H9 (cell line): ENCODE measurements at regions not wholly inside any gene's neighbourhood (a gene's known extent, or its start where the extent isn't known, plus 50 kb on each side); places are given as distances from the start of the nearest gene placed in this dataset.
A peak's percentile ranks its signal among the peaks of the same experiment; 100 is the strongest.

Experiments
- DNase-seq: peaks from one replicate; pipeline ENCODE4 v3.0.0-alpha.2; 2017
- H2AFZ ChIP-seq: one replicate; pipeline ENCODE4 v1.6.1; 2013; ENCODE audit warnings: mild to moderate bottlenecking, low read length, control low read depth, moderate library complexity
- H2AK5ac ChIP-seq: 2 replicates; pipeline ENCODE4 v1.6.1; 2013; ENCODE audit warnings: low read length, control low read depth, mixed read lengths; ENCODE audit not compliant: insufficient read length
- H2BK120ac ChIP-seq: one replicate; pipeline ENCODE4 v1.6.1; 2013; ENCODE audit warnings: low read depth, mild to moderate bottlenecking, low read length, control low read depth, inconsistent platforms; ENCODE audit not compliant: poor library complexity, severe bottlenecking
- H2BK12ac ChIP-seq: 2 replicates; pipeline ENCODE4 v1.6.1; 2013; ENCODE audit warnings: low read length, control low read depth, mixed read lengths, low read depth; ENCODE audit not compliant: insufficient read length
- H2BK15ac ChIP-seq: 2 replicates; pipeline ENCODE4 v1.6.1; 2013; ENCODE audit warnings: low read depth, low read length, control low read depth
- H2BK20ac ChIP-seq: one replicate; pipeline ENCODE4 v1.6.1; 2013; ENCODE audit warnings: low read depth, mild to moderate bottlenecking, low read length, control low read depth, inconsistent platforms; ENCODE audit not compliant: poor library complexity, severe bottlenecking
- H2BK5ac ChIP-seq: 2 replicates; pipeline ENCODE4 v1.6.1; 2013; ENCODE audit warnings: low read length, control low read depth, mixed read lengths; ENCODE audit not compliant: insufficient read length
- H3K14ac ChIP-seq: 2 replicates; pipeline ENCODE4 v1.6.1; 2013; ENCODE audit warnings: low read length, control low read depth; ENCODE audit not compliant: insufficient read depth
- H3K18ac ChIP-seq: 2 replicates; pipeline ENCODE4 v1.6.1; 2013; ENCODE audit warnings: low read depth, mild to moderate bottlenecking, mixed read lengths, low read length, control low read depth; ENCODE audit not compliant: insufficient read length
- H3K23ac ChIP-seq: 2 replicates; pipeline ENCODE4 v1.6.1; 2013; ENCODE audit warnings: low read length, control low read depth, mixed read lengths, low read depth; ENCODE audit not compliant: insufficient read length
- H3K23me2 ChIP-seq: 2 replicates; pipeline ENCODE4 v1.6.1; 2013; ENCODE audit warnings: low read depth, mild to moderate bottlenecking, mixed read lengths, low read length, control low read depth; ENCODE audit not compliant: insufficient read length, poor library complexity, severe bottlenecking
- H3K27ac ChIP-seq: 2 replicates; pipeline ENCODE4 v1.5.1; 2013; ENCODE audit warnings: low read length, control low read depth, mixed read lengths, low read depth; ENCODE audit not compliant: insufficient read length
- H3K27me3 ChIP-seq: 2 replicates; pipeline ENCODE4 v1.6.1; 2013; ENCODE audit warnings: low read length, control low read depth, inconsistent platforms; ENCODE audit not compliant: insufficient read depth
- H3K4ac ChIP-seq: 2 replicates; pipeline ENCODE4 v1.6.1; 2013; ENCODE audit warnings: low read depth, mild to moderate bottlenecking, control low read depth, inconsistent platforms, low read length, moderate library complexity
- H3K4me1 ChIP-seq: 2 replicates; pipeline ENCODE4 v1.6.1; 2013; ENCODE audit warnings: low read length, control low read depth, inconsistent platforms; ENCODE audit not compliant: insufficient read depth
- H3K4me2 ChIP-seq: 2 replicates; pipeline ENCODE4 v1.6.1; 2013; ENCODE audit warnings: low read length, control low read depth, mixed read lengths; ENCODE audit not compliant: insufficient read length, insufficient read depth
- H3K56ac ChIP-seq: 2 replicates; pipeline ENCODE4 v1.6.1; 2013; ENCODE audit warnings: low read depth, mild to moderate bottlenecking, mixed read lengths, low read length, control low read depth; ENCODE audit not compliant: insufficient read length
- H3K79me1 ChIP-seq: 2 replicates; pipeline ENCODE4 v1.6.1; 2013; ENCODE audit warnings: low read depth, mild to moderate bottlenecking, moderate library complexity, low read length, control low read depth, inconsistent platforms; ENCODE audit not compliant: insufficient read depth, poor library complexity, severe bottlenecking
- H3K79me2 ChIP-seq: 2 replicates; pipeline ENCODE4 v1.6.1; 2013; ENCODE audit warnings: low read length, control low read depth, inconsistent platforms; ENCODE audit not compliant: insufficient read depth
- H3K9ac ChIP-seq: 2 replicates; pipeline ENCODE4 v1.6.1; 2013; ENCODE audit warnings: low read length, control low read depth, mixed read lengths; ENCODE audit not compliant: insufficient read length; ENCODE audit errors: extremely low read depth
- H3K9me3 ChIP-seq: one replicate; pipeline ENCODE4 v1.6.1; 2013; ENCODE audit warnings: low read depth, low read length, inconsistent platforms; ENCODE audit not compliant: control insufficient read depth
- H3T11ph ChIP-seq: one replicate; pipeline ENCODE4 v1.6.1; 2013; ENCODE audit warnings: mild to moderate bottlenecking, low read length, control low read depth, inconsistent platforms
- H4K20me1 ChIP-seq: one replicate; pipeline ENCODE4 v1.6.1; 2013; ENCODE audit not compliant: control insufficient read depth, insufficient read length, insufficient read depth
- H4K5ac ChIP-seq: 2 replicates; pipeline ENCODE4 v1.6.1; 2013; ENCODE audit warnings: low read depth, mild to moderate bottlenecking, mixed read lengths, low read length, control low read depth; ENCODE audit not compliant: insufficient read length
- H4K8ac ChIP-seq: replicated peaks from 2 replicates; pipeline ENCODE4 v1.6.1; 2013; ENCODE audit warnings: low read length, control low read depth, mixed read lengths, low read depth; ENCODE audit not compliant: insufficient read length
- H4K91ac ChIP-seq: 2 replicates; pipeline ENCODE4 v1.6.1; 2013; ENCODE audit warnings: low read depth, mild to moderate bottlenecking, moderate library complexity, mixed read lengths, low read length, control low read depth; ENCODE audit not compliant: insufficient read length
- H3K27ac Mint-ChIP-seq, 3 experiments: 2 replicates in 2 of 3; 3 replicates in 1 of 3; pipeline ENCODE4 v1.8.0; 2020 to 2021; ENCODE audit warnings: mixed read lengths in 3 of 3, mild to moderate bottlenecking in 1 of 3, moderate library complexity in 1 of 3
- H3K27me3 Mint-ChIP-seq: 2 replicates; pipeline ENCODE4 v1.8.0; 2021; ENCODE audit warnings: low read depth, mild to moderate bottlenecking, moderate library complexity, mixed read lengths
- H3K36me3 Mint-ChIP-seq, 3 experiments: 2 replicates in 2 of 3; 3 replicates in 1 of 3; pipeline ENCODE4 v1.8.0; 2020 to 2021; ENCODE audit warnings: low read depth in 3 of 3, mixed read lengths in 3 of 3; ENCODE audit not compliant: insufficient read depth in 1 of 3
- H3K4me1 Mint-ChIP-seq, 2 experiments: 2 replicates each; pipeline ENCODE4 v1.8.0; 2020; ENCODE audit warnings: mixed read lengths in 2 of 2
- H3K4me3 Mint-ChIP-seq, 2 experiments: 2 replicates in 1 of 2; 3 replicates in 1 of 2; pipeline ENCODE4 v1.8.0; 2020 to 2021; ENCODE audit warnings: mild to moderate bottlenecking in 2 of 2, mixed read lengths in 2 of 2, moderate library complexity in 1 of 2
- H3K9me3 Mint-ChIP-seq, 2 experiments: 2 replicates in 1 of 2; 3 replicates in 1 of 2; pipeline ENCODE4 v1.8.0; 2020; ENCODE audit warnings: mild to moderate bottlenecking in 2 of 2, mixed read lengths in 2 of 2, moderate library complexity in 1 of 2
- WGBS: extraction: QIAGEN DNeasy Blood & Tissue Kit; methylation state at CpG from one replicate; pipeline ENCODE4 v1.1.7; 2013; ENCODE audit warnings: missing lambda C conversion rate, low lambda C conversion rate, mixed read lengths; ENCODE audit not compliant: insufficient read length; ENCODE audit errors: extremely low coverage; 5-methylcytosine and 5-hydroxymethylcytosine counted together
- TF ChIP-seq, protein P1 (sequence below): fragments of 200-600 bp; sonication (generic); conservative IDR thresholded peaks from 3 replicates; pipeline ENCODE4 v1.8.0; 2021; ENCODE audit warnings: antibody characterized with exemption, mild to moderate bottlenecking

GRCh38 chr1:218495931-218496330 lies 150.8 kb downstream of the TGFB2 start:
- no peaks in the 10 kb centered on the region for H3K9me3 Mint-ChIP-seq
- no peak overlapping the region for H2BK15ac ChIP-seq
- H3K23me2 ChIP-seq = no peaks in the 10 kb centered on the region
- no peak overlapping the region for H2BK120ac ChIP-seq
- H3K56ac ChIP-seq = no peak overlapping the region
- no peak overlapping the region for H4K91ac ChIP-seq
- no peaks in the 10 kb centered on the region for H3K27me3 ChIP-seq
- no peak overlapping the region for H3K18ac ChIP-seq
- no peak for DNase-seq
- TF ChIP-seq, protein P1, sequence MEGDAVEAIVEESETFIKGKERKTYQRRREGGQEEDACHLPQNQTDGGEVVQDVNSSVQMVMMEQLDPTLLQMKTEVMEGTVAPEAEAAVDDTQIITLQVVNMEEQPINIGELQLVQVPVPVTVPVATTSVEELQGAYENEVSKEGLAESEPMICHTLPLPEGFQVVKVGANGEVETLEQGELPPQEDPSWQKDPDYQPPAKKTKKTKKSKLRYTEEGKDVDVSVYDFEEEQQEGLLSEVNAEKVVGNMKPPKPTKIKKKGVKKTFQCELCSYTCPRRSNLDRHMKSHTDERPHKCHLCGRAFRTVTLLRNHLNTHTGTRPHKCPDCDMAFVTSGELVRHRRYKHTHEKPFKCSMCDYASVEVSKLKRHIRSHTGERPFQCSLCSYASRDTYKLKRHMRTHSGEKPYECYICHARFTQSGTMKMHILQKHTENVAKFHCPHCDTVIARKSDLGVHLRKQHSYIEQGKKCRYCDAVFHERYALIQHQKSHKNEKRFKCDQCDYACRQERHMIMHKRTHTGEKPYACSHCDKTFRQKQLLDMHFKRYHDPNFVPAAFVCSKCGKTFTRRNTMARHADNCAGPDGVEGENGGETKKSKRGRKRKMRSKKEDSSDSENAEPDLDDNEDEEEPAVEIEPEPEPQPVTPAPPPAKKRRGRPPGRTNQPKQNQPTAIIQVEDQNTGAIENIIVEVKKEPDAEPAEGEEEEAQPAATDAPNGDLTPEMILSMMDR = no peak
- H4K20me1 ChIP-seq = no peaks in the 10 kb centered on the region
- peak overlapping the region; percentile 26 for H2BK20ac ChIP-seq
- H3K27ac ChIP-seq = no peak overlapping the region
- H3K79me2 ChIP-seq = no peaks in the 10 kb centered on the region
- peak overlapping the region; percentile 19 for H3T11ph ChIP-seq
- H3K23ac ChIP-seq = no peak overlapping the region
- peaks cover 9% of the 10 kb centered on the region for H3K4me1 ChIP-seq
- H3K27me3 Mint-ChIP-seq = 0 out of 2 replicates have a peak, but pooled peaks cover 1% of the 10 kb centered on the region
- no peaks in the 10 kb centered on the region for H3K79me1 ChIP-seq
- H3K4me1 Mint-ChIP-seq = peaks cover 36 to 39% of the 10 kb centered on the region in 2 experiments
- H3K4me3 Mint-ChIP-seq = no peak overlapping the region
- WGBS = no CpG with 5 or more reads among the region's 3 CpGs
- H3K14ac ChIP-seq = no peak overlapping the region
- no peak overlapping the region for H2AK5ac ChIP-seq
- H2BK12ac ChIP-seq = no peak overlapping the region
- H2AFZ ChIP-seq = no peak overlapping the region
- no peak overlapping the region for H4K8ac ChIP-seq
- no peak overlapping the region for H3K4me2 ChIP-seq
- H3K9me3 ChIP-seq = no peaks in the 10 kb centered on the region
- peaks cover 0 to 6% (median 0%) of the 10 kb centered on the region in 3 experiments; a peak in 1 of 7 replicates for H3K36me3 Mint-ChIP-seq
- no peak overlapping the region for H4K5ac ChIP-seq
- H2BK5ac ChIP-seq = no peak overlapping the region
- H3K4ac ChIP-seq = no peak overlapping the region
- H3K9ac ChIP-seq = no peak overlapping the region
- H3K27ac Mint-ChIP-seq = no peak overlapping the region
